ENCODE measurements at regions not wholly inside any gene's neighbourhood (a gene's known extent, or its start where the extent isn't known, plus 50 kb on each side); places are given as distances from the start of the nearest gene placed in this dataset.

- 67% methylated on average over 9 of the region's 9 CpGs for WGBS
- H3K9ac ChIP-seq (ENCODE audit: low read depth in 1 of 2, low read length in 2 of 2) = no peak overlapping the region
- no peak overlapping the region for H3K4me3 ChIP-seq (ENCODE audit: low read depth in 1 of 3, low read length in 3 of 3)
- TF ChIP-seq YY1 (IDR thresholded peaks at IDR 0.05) (no peak), RXRA (IDR thresholded peaks at IDR 0.05) (no peak), FOXA2 (IDR thresholded peaks at IDR 0.05) (no peak), SP1 (IDR thresholded peaks at IDR 0.05) (no peak), MAX (IDR thresholded peaks at IDR 0.05) (no peak)
- DNase-seq (ENCODE audit: low spot score) = no peak
- H3K4me1 ChIP-seq (ENCODE audit: control insufficient read depth in 4 of 4, insufficient read depth in 4 of 4, low read length in 3 of 4) = no peaks in the 10 kb centered on the region
- H3K27ac ChIP-seq (ENCODE audit: low read depth in 1 of 2, low read length in 2 of 2) = no peak overlapping the region
- H3K27me3 ChIP-seq (ENCODE audit: control insufficient read depth in 4 of 4, insufficient read depth in 4 of 4, low read length in 3 of 4) = peaks cover 0 to 8% (median 2%) of the 10 kb centered on the region in 4 donors
- no peaks in the 10 kb centered on the region for H3K36me3 ChIP-seq (ENCODE audit: control insufficient read depth in 4 of 4, insufficient read depth in 3 of 4, low read depth in 1 of 4, low read length in 3 of 4)
- no peaks in the 10 kb centered on the region for H3K9me3 ChIP-seq (ENCODE audit: control insufficient read depth in 4 of 4, low read length in 3 of 4)
Measured at GRCh38 chr2:223219872-223220657, 168.1 kb downstream of the KCNE4 start.

GRCh38 chr2:223220658-223220925 is 168.6 kb downstream of the KCNE4 start:
- no peaks in the 10 kb centered on the region for H3K4me1 ChIP-seq (ENCODE audit: control insufficient read depth in 4 of 4, insufficient read depth in 4 of 4, low read length in 3 of 4)
- WGBS = 28% methylated on average over 1 of the region's 1 CpG
- H3K27me3 ChIP-seq (ENCODE audit: control insufficient read depth in 4 of 4, insufficient read depth in 4 of 4, low read length in 3 of 4) = peaks cover 0 to 8% (median 0%) of the 10 kb centered on the region in 4 donors

More at GRCh38 chr2:223220658-223220925, 168.6 kb downstream of the KCNE4 start:
- TF ChIP-seq NR2F2 (IDR thresholded peaks at IDR 0.05) (no peak), REST (IDR thresholded peaks at IDR 0.05) (no peak), ATF3 (IDR thresholded peaks at IDR 0.05) (no peak), CTCF (IDR thresholded peaks at IDR 0.05; ENCODE audit: low read depth, low read length, missing input control) (no peak), MAX (IDR thresholded peaks at IDR 0.05) (no peak), RAD21 (IDR thresholded peaks at IDR 0.05) (no peak), RXRA (IDR thresholded peaks at IDR 0.05) (no peak), ZBTB33 (IDR thresholded peaks at IDR 0.05) (no peak), EGR1 (IDR thresholded peaks at IDR 0.05; ENCODE audit: low read depth in 2 of 2) (no peak), YY1 (IDR thresholded peaks at IDR 0.05) (no peak), GABPA (IDR thresholded peaks at IDR 0.05 in 1 of 2, conservative IDR thresholded peaks at IDR 0.05 in 1 of 2) (no peak), FOXA1 (IDR thresholded peaks at IDR 0.05) (no peak), JUND (IDR thresholded peaks at IDR 0.05) (no peak)
- DNase-seq (ENCODE audit: low spot score) = no peak
- H3K9ac ChIP-seq (ENCODE audit: low read depth in 1 of 2, low read length in 2 of 2) = no peak overlapping the region
- H3K27ac ChIP-seq (ENCODE audit: low read depth in 1 of 2, low read length in 2 of 2) = no peak overlapping the region
- no peaks in the 10 kb centered on the region for H3K36me3 ChIP-seq (ENCODE audit: control insufficient read depth in 4 of 4, insufficient read depth in 3 of 4, low read depth in 1 of 4, low read length in 3 of 4)
- H3K9me3 ChIP-seq (ENCODE audit: control insufficient read depth in 4 of 4, low read length in 3 of 4) = no peaks in the 10 kb centered on the region
- H3K4me3 ChIP-seq (ENCODE audit: low read depth in 1 of 3, low read length in 3 of 3) = no peak overlapping the region

Data from liver (tissue), 8 donors.